ENCODE measurements at regions not wholly inside any gene's neighbourhood (a gene's known extent, or its start where the extent isn't known, plus 50 kb on each side); places are given as distances from the start of the nearest gene placed in this dataset.
"Not testable (repeated sequence)": the region's sequence is repeated elsewhere in the genome, so short reads cannot be mapped to it uniquely, and the experiment has no call there.

GRCh38 chr9:27818348-27818747 lies 245.1 kb upstream of the C9orf72 start:
- DNase-seq (ENCODE audit: insufficient read length, low spot score) (no peak), FAIRE-seq (peak; percentile 32)
- TF ChIP-seq CTCF (IDR thresholded peaks at IDR 0.05; ENCODE audit: insufficient read depth, missing control alignments) = no peak

- TF ChIP-seq CTCF (IDR thresholded peaks at IDR 0.05; ENCODE audit: insufficient read depth, missing control alignments) = no peak
- FAIRE-seq (no peak), DNase-seq (ENCODE audit: insufficient read length, low spot score) (no peak)
Measured at GRCh38 chr9:27828908-27829307, 255.6 kb upstream of the C9orf72 start.

- TF ChIP-seq CTCF (IDR thresholded peaks at IDR 0.05; ENCODE audit: insufficient read depth, missing control alignments) = no peak
- FAIRE-seq (no peak), DNase-seq (ENCODE audit: insufficient read length, low spot score) (no peak)
Measured at GRCh38 chr9:27829621-27830020, 256.3 kb upstream of the C9orf72 start.

- FAIRE-seq = not testable (repeated sequence)
Measured at GRCh38 chr9:27832108-27832507, 258.8 kb upstream of the C9orf72 start.

GRCh38 chr9:27835286-27835685 lies 262.0 kb upstream of the C9orf72 start:
- FAIRE-seq (peak; percentile 38), DNase-seq (ENCODE audit: insufficient read length, low spot score) (no peak)
- TF ChIP-seq CTCF (IDR thresholded peaks at IDR 0.05; ENCODE audit: insufficient read depth, missing control alignments) = no peak

More at GRCh38 chr9:27832108-27832507, 258.8 kb upstream of the C9orf72 start:
- not testable (repeated sequence) for DNase-seq (ENCODE audit: insufficient read length, low spot score)

GRCh38 chr9:27835746-27836145 lies 262.5 kb upstream of the C9orf72 start:
- DNase-seq (ENCODE audit: insufficient read length, low spot score) (no peak), FAIRE-seq (peak; percentile 99)
- TF ChIP-seq CTCF (IDR thresholded peaks at IDR 0.05; ENCODE audit: insufficient read depth, missing control alignments) = peak; percentile 10

- peak; percentile 95 for FAIRE-seq
- TF ChIP-seq CTCF (IDR thresholded peaks at IDR 0.05; ENCODE audit: insufficient read depth, missing control alignments) = no peak
- no peak for DNase-seq (ENCODE audit: insufficient read length, low spot score)
Measured at GRCh38 chr9:27836661-27837401, 263.6 kb upstream of the C9orf72 start.

Data from D721Med (cell line).